Cerebellar cortex (tissue), 1 donor: ENCODE measurements at regions not wholly inside any gene's neighbourhood (a gene's known extent, or its start where the extent isn't known, plus 50 kb on each side); places are given as distances from the start of the nearest gene placed in this dataset.

Experiments used
- DNase-seq: peaks from one replicate; pipeline ENCODE4 v3.0.0-alpha.2; 2015; ENCODE audit warnings: low spot score

DNA sequence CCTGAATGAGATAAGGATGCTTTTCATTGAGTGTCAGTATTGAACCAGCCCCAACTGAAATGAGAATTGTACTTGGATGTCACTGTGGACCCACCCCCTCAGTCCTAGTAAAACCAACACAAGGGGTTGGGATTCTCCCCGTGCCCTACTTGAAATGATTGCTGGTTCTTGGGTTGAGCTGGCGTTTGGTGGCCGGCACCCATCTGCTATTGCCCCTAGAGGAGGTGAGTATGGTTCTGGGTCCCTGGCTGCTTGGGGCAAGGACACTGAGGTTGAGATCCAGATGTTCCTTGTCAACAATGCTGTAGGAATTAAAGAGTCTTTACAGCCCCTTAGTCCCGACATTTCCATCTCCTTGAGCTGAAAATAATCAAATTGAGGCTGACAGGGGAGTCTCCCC is 170.0 kb upstream of the ZNF32 start:
- DNase-seq: no peak

DNA sequence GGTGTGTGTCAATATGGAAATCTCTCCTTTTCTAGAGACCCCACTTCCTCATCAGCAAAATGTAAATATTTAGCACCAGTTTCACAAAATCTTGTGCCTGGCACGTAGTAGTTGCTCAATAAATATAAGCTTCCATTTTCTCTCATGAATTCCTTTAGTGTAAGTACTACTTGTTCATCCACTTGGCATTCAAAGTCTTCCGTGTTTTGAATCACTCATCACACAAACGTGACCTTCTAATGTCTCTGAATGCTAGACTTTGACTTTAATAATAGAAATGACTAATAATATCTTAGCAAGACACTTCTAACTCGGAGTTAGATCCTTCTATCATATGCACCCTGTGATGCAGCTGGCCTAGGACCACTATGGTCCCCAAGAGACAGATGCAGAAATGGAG is 168.7 kb upstream of the ZNF32 start:
- DNase-seq: no peak

DNA sequence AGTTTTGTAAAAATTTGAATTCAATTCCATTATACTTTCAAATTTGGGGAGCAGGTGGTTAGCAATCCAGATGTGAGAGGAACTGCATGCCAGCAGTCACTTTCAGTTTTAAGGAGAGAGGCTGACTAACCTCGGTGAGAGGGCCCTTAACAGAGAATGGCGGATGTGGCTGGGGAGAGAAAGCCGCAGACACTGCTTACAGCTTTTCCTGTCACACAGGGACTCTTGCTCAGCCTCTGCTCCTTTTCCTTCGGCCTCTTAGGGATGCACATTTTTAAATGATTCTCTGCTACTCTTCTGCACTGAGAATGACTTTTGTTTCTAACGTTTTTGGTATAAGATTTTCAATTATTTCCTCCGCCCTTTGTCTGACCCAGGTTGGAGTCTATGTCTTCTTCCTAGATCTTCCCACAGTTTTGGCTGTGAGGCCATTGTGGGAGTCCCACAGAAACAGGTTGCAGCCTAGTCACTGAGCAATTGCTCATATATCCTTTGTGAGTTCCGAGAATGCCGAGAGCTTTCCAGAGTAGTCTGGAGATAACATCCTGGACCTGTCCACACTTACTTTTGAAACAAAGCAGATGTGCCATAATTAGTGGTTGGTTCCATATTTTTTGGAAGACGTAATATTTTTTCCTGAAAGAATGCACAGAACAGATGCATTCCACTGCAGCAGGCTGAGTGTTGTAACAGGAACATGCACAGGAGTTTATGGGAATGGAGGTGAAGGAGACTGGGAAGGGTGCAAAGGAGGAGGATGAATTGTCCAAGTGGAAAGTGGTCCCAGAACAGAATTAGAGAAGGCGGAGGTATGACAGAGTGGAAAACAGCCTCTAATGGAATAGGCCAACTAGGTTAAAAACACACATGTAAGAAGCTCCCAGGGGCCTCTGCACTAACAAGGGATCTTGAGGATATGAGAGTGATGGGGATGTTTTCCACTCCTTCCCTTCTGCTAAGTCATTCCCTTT is 168.0 kb upstream of the ZNF32 start:
- DNase-seq: no peak

DNA sequence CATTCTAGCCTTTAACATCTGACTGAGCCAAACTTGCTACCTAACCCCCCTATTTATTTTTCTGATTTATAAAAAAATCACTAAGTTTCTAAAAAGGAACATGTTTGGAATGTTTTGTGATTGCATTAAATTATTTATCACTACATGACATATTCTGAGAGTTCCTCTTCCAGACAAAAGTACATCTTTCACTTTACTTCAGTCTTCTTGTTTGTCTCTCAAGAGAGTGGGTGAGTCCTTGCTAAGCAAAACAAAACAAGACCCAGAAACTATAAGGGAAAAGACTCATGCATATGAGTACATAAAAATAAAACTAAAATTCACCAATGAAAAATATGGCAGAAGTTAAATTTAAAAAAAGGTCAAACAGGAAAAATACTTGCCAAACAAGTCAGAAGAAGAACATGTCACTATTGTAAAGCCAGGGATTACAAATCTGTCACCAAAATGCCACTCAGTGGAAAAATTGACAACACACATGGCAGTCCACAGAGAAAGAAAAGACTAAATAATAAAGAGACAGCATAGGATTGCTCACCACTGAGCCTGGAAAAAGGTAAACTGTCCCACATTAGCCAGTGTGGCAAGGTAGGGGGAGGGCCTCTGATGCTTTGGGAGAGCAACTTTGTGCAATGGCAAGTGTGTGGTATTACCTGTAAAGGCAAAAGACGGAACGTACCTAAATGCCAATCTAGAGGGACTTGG is 166.7 kb upstream of the ZNF32 start:
- DNase-seq: no peak

DNA sequence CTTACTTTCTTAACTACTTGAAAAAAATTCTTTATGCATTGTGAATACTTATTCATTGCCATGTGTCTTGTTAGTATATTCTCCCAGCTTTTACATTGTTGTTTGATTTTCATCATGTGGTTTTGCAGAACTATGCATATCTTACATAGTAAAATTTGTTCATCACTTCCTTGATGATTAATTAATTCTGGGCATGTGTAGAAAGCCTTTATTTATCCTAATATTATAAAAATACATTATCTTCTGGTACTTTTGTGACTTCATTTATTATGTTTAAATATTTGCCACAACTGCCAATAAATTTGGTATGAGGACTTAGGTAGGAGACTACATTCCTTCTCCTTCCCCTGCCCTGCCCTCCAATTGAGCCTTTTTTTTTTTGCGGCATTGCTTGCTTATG is 166.0 kb upstream of the ZNF32 start:
- no peak for DNase-seq

DNA sequence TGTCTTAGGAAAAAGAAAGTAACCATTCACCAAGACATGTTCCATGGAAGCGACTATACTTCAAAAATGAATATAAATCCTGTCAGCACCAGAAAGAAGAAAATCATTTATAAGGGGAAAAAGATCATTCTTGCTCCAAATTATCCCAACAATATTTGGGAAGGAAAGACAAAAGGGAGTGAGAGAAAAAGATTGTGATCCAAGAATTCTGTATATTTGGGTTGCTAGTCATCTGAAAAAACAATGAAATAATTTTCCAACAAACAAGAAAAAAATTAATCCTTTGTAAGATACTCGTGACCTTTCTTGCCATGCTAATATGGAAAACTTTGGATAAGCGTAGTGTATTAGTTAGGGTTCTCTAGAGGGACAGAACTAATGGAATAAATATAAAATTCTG is 163.2 kb upstream of the ZNF32 start:
- DNase-seq: no peak

DNA sequence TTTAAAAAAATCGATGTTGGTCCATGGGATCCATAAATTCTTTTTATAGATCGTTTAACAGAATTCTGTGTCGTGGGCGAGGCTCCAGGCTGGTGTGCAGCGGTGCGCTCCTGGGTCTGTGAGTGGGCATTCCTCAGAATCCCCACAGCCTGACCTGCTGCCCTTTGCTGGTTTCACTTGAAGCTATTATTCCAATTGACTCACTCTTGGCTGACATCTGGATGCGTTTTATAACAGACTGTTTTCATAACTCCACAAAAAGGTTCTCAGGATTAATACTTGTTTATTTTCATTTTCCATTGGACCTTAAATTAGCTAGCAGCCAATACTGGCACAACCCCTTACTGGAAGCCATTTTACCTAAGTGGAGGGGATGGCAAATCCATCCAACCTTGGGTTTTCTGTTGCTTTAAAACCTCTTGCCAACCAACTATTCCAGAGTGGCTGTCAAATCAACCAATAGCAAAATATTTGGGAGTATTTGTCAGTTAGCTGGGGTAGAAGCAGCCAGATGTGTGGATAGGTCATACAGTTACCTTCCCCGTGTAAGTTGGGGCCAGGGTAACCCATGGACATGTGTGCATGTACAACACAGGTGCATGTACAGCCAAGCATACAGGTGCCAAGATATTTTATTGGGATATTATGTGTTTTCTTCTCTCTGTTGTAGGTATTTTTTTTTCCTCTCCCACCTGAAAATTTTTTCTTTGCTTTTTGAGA is 160.7 kb upstream of the ZNF32 start:
- no peak for DNase-seq

DNA sequence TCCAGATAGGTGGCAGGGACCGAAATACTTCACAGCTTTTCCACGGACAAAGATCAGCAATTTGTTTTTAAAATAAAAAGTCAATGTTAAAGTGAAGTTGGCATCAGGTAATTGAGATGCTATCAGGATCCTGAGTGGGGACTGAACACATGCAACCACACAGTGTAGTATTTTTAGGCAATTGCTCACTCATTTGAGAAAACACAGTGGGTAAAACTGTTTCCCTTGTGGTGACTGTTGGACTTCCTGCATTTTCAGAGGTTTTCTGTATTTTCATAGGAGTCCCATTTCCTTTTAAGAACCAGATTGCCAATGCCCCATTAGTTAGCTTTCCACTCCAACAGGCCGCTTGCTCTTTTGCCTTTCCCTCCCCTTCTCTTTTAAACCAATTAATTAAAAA is 159.5 kb upstream of the ZNF32 start:
- no peak for DNase-seq

DNA sequence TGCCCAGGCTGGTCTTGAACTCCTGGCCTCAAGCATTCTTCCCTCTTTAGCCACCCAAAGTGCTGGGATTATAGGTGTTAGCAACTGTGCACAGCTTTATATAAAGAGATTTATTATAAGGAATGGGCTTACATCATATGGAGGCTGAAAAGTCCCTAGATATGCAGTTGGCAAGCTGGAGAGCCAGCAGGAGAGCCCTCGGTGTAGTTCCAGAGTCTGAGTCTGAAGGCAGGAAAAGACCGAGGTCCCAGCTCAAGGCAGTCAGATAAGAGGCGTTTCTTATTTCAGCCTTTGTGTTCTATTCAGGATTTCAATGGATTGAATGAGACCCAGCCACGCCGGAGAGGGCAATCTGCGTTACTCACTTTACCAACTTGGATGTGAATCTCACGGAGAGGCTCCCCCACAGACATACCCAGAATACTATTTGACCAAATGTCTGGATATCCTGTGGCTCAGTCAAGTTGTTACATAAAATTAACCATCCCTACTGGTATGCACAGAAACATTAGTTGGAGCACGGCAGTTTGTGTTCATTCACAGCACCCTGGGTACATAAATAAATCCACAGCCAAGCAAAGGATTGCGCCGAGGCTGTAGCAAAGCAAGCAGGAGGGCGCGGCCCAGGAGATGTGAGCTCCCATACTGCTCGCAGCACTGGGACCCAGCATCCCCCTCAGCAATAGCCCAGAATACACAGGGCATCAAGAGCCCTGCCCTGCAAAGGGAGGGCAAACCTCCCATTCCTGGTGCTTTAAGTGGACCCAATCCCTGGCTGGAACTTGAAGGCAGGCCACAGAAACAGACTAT is 158.4 kb upstream of the ZNF32 start:
- no peak for DNase-seq

DNA sequence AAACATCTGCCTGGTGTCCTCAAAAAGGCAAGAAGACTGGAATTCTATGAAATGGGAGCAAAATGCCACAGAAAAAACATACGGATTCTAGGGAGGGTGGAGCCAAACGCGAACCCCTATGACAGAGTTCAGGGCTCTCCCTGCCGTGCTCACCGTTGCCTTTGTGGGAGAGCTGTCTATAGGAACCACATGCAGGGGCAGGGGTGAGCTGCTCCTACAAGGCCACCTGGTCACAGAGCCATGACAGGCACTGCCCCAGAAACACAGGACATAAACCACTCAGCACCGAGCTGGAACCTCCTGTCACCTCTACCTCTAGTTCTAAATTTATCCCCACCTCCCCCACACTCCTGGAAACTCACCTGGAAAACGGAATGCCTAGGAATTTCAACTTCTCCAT is 155.1 kb upstream of the ZNF32 start:
- DNase-seq: no peak

DNA sequence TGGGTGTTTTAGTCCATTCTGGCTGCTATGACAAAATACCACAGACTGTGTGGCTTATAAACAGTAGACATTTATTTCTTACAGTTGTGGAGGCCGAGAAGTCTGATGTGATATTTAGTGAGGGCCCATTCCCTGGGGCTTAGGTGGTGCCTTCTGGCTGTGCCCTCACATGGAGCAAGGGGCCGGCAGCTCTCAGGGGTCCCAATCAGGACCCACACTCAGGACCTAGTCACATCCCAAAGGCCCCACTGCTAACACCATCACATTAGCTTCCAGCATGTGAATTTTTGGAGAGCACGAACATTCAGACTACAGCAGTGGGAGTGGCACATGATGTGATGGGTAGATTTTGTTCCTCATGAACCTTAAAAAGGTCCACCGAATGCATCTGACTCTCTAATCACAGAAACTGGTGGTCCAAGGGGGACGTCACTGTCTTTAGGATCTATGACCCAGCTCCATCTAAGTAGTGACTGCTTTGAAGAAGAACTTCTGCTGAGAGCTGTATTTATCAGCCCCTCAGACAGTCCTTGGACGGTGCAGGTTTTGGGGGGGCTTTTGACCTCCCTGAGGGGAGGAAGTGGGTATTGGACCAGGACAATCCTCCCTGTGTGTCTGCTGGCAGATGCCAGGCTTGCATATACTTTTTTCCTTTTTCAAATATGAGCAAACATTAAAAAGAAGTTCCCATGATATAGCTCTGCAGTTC is 154.5 kb upstream of the ZNF32 start:
- no peak for DNase-seq

DNA sequence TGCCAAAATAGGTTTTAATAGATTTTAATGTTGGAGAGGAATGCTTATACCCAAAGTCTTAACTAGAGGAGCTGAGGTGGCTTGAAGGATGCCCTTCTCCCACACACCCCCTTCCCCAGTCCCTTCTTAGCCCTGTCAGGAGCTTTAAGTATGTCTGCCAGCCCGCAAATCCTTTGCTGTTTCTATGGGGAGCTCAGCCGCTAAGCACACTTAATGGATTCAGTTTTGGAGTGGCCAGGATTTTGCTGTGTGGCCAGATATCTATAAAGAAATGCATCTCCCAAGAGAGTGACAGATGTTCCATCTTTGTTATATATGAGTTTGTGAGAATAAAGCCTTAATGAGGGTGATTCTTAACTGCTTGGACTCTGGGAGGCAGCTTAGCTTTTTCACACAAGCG is 152.9 kb upstream of the ZNF32 start:
- DNase-seq: no peak

DNA sequence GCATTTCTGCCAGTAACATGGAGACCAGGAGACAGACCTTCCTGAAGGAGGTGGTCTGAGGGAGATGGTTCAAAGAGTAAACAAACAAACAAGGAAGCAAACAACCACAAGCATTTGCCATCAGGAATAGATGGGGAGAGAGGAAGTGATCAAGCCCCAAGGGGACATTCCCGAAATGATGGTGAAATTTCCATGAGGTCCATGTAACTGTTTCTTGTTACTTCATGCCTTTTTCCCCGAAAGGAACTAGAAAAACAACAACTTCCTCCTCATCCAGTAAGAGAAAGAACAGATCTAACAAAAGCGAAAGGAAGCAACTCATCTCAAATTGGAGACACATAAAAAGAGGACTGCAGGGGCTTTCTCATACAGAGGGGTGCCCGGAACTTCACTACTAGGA is 152.5 kb upstream of the ZNF32 start:
- no peak for DNase-seq

DNA sequence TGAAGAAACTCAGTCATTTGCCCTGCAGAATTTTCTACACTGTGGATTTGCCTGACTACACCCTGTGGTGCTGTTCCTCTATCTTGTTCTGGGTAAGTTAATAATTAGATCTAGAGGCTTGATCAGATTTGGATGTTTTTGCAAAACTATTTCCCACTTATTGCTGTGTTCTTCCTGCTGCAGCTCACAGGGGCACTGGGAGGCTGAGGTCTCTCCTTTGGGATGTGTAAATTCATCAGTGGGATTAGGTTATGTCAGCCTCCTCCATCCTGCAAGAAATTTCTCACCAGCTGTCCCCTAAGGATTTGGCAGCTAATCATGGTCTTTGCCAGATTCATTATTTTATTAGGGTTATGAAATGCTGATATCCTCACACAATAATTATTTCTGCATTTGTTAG is 148.1 kb upstream of the ZNF32 start:
- DNase-seq: no peak

DNA sequence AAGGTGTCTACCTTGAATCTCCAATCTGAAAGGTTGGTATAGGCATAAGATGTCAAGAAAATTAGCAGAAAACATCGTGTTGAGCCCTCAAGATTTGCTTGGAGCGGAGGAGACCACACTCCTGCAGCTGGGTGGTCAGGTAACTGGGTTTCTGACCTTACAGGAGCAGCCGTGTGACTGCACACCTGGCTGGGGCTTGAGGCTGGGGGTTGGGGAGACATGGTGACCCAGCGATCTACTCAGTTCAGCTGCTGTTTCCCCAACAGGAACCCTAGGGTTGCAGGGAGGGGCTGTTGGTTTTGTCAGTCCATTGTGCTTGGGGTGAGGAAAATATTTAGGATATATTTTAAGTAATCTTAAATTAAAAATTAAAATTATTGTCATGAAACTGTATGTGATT is 147.0 kb upstream of the ZNF32 start:
- DNase-seq: no peak

DNA sequence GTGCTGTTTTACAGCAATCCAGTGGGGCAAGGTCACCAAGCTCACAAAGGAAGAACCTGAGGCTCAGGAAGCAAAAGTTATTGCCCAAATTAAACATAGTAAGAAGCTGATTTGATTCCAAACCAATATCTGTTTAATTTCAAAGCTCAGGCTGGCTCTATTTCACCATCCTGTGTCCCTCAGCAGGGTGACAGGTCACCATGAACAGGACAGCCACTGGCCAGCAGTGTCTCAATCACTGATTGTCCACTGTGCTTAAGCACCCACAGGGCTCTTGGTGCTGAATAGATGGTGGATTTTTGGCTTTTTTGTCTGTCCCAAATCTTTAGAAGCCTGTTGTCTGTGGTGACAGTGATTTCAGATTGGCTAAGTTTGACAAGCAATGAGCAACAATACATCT is 146.4 kb upstream of the ZNF32 start:
- no peak for DNase-seq

DNA sequence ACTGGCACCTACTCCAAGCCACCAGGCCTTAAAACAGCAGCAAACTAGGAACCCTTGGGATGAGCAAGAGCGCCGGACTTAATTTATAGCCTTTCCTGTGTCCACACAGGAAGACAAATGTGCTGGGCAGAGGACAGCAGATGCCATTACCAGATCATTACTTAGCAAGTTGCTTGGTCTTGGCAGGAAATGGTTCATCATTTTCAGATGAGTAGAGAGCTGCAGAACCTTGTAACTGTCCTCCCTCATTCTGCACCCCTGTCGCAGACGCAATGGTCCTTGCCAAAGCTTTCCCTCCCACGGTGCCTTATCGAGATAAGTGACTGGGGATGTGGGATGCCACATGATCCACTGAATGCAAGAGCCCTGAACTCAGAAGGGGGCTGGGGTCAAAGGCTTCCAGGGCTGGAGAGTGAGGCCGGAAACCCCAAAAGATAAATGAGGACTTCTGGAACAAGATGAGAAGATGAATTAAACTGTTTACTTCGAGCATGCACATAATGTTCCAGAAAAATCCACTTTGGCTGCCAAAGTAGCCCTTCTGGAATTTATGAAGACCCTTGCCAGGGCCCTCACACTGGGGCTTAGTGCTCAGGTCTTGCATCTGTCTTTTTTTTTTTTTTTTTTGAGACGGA is 145.6 kb upstream of the ZNF32 start:
- no peak for DNase-seq

DNA sequence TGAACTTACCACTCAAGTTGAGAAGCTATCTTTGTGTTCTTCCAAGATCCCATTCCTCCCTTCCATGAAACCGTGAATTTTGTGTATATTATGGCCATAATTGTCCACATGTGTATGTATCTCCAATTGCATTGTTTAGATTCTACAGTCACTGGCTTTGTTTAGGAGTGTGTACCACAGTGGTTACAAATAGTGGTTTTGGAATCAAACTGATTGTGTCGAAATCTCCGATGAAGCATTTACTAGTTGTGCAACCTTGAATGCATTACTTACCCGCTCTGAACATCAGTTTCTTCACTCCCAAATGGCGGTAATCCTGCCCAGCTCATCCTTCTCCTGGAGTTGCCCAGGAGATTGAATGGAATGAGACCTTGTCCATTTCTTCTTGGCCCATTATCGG is 145.0 kb upstream of the ZNF32 start:
- no peak for DNase-seq

DNA sequence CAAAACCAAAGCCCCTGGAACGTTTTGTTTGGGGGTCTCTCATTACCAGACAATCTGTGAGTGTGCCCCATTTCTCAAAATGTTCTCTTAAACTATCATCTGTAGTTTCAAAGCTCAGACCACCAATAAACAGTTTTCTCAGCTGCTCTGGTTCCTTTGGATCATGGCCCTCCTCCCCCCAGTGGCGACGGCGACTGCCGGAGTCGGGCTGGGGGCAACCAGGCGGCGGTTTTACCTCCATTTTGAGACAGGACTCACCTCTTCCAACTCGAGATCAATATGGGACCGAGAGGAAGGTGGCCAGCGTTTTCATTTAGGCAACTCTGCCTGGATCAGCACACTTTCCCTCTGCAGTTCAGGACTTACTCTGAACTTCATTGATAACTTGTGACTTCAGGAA is 141.5 kb upstream of the ZNF32 start:
- DNase-seq: no peak

DNA sequence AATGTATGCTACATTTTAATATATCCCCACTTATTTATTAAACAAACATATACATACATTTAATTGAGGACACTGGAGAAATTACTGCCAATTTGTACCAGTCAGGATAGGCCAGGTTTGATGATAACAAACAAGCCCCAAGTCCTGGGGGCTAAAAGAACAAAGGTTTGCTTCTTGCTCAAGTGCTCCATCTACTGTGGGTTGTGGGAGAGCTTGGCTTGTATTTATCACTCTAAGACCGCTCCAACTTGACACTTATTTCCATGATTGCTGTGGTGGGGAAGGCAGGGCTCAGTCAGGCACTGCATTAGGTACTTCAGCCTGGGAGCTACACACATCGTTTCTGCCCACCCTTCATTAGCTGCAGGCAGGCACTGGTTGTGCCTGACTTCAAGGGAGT is 136.6 kb upstream of the ZNF32 start:
- peak; percentile 5 for DNase-seq

DNA sequence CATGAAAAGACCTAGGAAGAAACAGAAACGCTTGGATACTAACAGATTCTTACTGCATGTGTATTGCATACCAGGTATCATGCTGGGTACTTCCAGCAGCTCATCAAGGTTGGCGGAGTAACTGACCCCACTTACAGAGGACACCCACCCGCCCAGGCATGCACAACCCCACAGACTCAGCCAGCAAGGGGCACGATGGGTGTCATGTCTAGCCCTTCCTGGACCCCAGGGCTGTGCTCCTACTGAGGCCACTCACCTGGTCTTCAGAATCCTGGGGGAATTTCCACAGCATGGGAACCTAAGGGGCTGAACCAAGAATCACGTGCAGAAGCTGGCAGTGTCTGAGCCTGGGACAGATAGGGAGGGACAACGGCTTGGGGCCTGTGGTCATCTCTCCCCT is 134.1 kb upstream of the ZNF32 start:
- no peak for DNase-seq
